A549 (cell line): ENCODE measurements at regions not wholly inside any gene's neighbourhood (a gene's known extent, or its start where the extent isn't known, plus 50 kb on each side); places are given as distances from the start of the nearest gene placed in this dataset.

Experiments
- ATAC-seq, 2 experiments: fragments of 200-7000 bp in 1 of 2; fragments of >200 bp in 1 of 2; cut with Nextera tagmentation in 1 of 2; cut with Tn5 transposase in 1 of 2; 3 replicates each; pipeline versions ENCODE4 v1.8.0 to v1.9.1; 2018 to 2020; ENCODE audit warnings: mild to moderate bottlenecking in 1 of 2, moderate library complexity in 1 of 2
- CTCF ChIA-PET: fragments of 300-600 bp; sonication (Branson Sonifier 250); formaldehyde crosslinking; extraction: SDS; loops from one replicate; lab custom pipeline; 2021; ENCODE audit warnings: antibody characterized with exemption, inconsistent platforms; lab: Yijun Ruan, JAX
- POLR2A ChIA-PET: fragments of 350-600 bp; formaldehyde crosslinking; extraction: SDS; loops from one replicate; lab custom pipeline; 2021; ENCODE audit warnings: antibody characterized with exemption, inconsistent platforms; lab: Yijun Ruan, JAX
- DNase-seq, 2 experiments: peaks; one replicate each; pipeline versions ENCODE4 v3.0.0 to v3.0.0-alpha.2; 2011 to 2016; ENCODE audit warnings: low read depth in 1 of 2, low spot score in 1 of 2
- FAIRE-seq: peaks from 2 replicates; lab custom pipeline; 2011; peaks lifted over from hg19 to GRCh38; lab: Jason Lieb, UNC
- H3K27ac ChIP-seq, 2 experiments: fragments of >200 bp; sonication (Bioruptor Twin); formaldehyde crosslinking; 3 replicates each; pipeline ENCODE4 v1.5.1; 2016 to 2017
- H3K4me1 ChIP-seq: fragments of >200 bp; sonication (Bioruptor Twin); formaldehyde crosslinking; 3 replicates; pipeline ENCODE4 v1.6.1; 2016
- H3K4me2 ChIP-seq: fragments of >200 bp; sonication (Bioruptor Twin); formaldehyde crosslinking; 3 replicates; pipeline ENCODE4 v1.6.1; 2016
- H3K4me3 ChIP-seq: fragments of >200 bp; sonication (Bioruptor Twin); formaldehyde crosslinking; 3 replicates; pipeline ENCODE4 v1.5.1; 2016
- H3K9me3 ChIP-seq: fragments of >200 bp; sonication (Bioruptor Twin); formaldehyde crosslinking; 3 replicates; pipeline ENCODE4 v1.6.1; 2016
- BHLHE40 ChIP-seq: IDR thresholded peaks from 2 replicates; pipeline ENCODE4 v1.6.1; 2012; ENCODE audit warnings: low read depth, low read length, inconsistent platforms
- CHD4 ChIP-seq: fragments of 200-600 bp; sonication (generic); IDR thresholded peaks from 2 replicates; pipeline ENCODE4 v1.6.1; 2016; ENCODE audit warnings: antibody characterized with exemption, mild to moderate bottlenecking, borderline replicate concordance
- EHMT2 ChIP-seq: fragments of 200-600 bp; sonication (generic); IDR thresholded peaks from 2 replicates; pipeline ENCODE4 v1.6.1; 2016; ENCODE audit warnings: antibody characterized with exemption, low read depth, mild to moderate bottlenecking, moderate library complexity
- ESRRA ChIP-seq: fragments of 150-350 bp; IDR thresholded peaks from 2 replicates; pipeline ENCODE4 v1.6.1; 2014; ENCODE audit warnings: mild to moderate bottlenecking, low read length, borderline replicate concordance
- FOSB ChIP-seq: fragments of 250-450 bp; sonication (Bioruptor Pico); IDR thresholded peaks from 2 replicates; pipeline ENCODE4 v1.5.0; 2020; ENCODE audit warnings: mild to moderate bottlenecking, moderate library complexity
- FOXS1 ChIP-seq: fragments of 250-450 bp; sonication (Bioruptor Pico); IDR thresholded peaks from 2 replicates; pipeline ENCODE4 v1.5.0; 2020; ENCODE audit warnings: mild to moderate bottlenecking, moderate library complexity
- MAFK ChIP-seq: fragments of 450-650 bp; IDR thresholded peaks from 2 replicates; pipeline ENCODE4 v1.6.1; 2014; ENCODE audit not compliant: partially characterized antibody
- MYC ChIP-seq: IDR thresholded peaks from 2 replicates; pipeline ENCODE4 v1.6.1; 2012; ENCODE audit warnings: mild to moderate bottlenecking, inconsistent platforms, low read length, improper control_type of control experiment, borderline replicate concordance
- NPAS2 ChIP-seq: fragments of 250-450 bp; sonication (Bioruptor Pico); IDR thresholded peaks from 2 replicates; pipeline ENCODE4 v1.8.0; 2022; ENCODE audit warnings: mild to moderate bottlenecking, moderate library complexity, borderline replicate concordance
- NR3C1 ChIP-seq: fragments of >200 bp; sonication (Bioruptor Twin); formaldehyde crosslinking; IDR thresholded peaks from 3 replicates; pipeline ENCODE4 v1.6.1; 2017
- POLR2AphosphoS2 ChIP-seq: conservative IDR thresholded peaks from 2 replicates; pipeline ENCODE4 v1.6.1; 2012; ENCODE audit warnings: low read length, improper control_type of control experiment, inconsistent platforms
- SMC3 ChIP-seq: fragments of >200 bp; sonication (Bioruptor Twin); formaldehyde crosslinking; IDR thresholded peaks from 3 replicates; pipeline ENCODE4 v1.6.1; 2018; ENCODE audit warnings: inconsistent platforms
- ZC3H11A ChIP-seq: fragments of 450-650 bp; IDR thresholded peaks from 2 replicates; pipeline ENCODE4 v1.6.1; 2014; ENCODE audit warnings: antibody characterized with exemption, mild to moderate bottlenecking
- ZFP36 ChIP-seq: fragments of 450-650 bp; IDR thresholded peaks from 2 replicates; pipeline ENCODE4 v1.6.1; 2014; ENCODE audit warnings: borderline replicate concordance; ENCODE audit not compliant: partially characterized antibody
- ZSCAN20 ChIP-seq: fragments of 250-450 bp; sonication (Bioruptor Pico); IDR thresholded peaks from 2 replicates; pipeline ENCODE4 v1.8.0; 2022; ENCODE audit warnings: mild to moderate bottlenecking, moderate library complexity
- WGBS: methylation state at CpG from one replicate; pipeline ENCODE4 v1.1.6; 2017; ENCODE audit errors: missing lambda C conversion rate; 5-methylcytosine and 5-hydroxymethylcytosine counted together
- TF ChIP-seq, protein P1 (sequence below): fragments of >200 bp; sonication (Bioruptor Twin); formaldehyde crosslinking; IDR thresholded peaks from 3 replicates; pipeline ENCODE4 v1.5.1; 2016
- TF ChIP-seq, protein P2 (sequence below): IDR thresholded peaks from 2 replicates; pipeline ENCODE4 v1.6.1; 2012; ENCODE audit warnings: low read depth, borderline replicate concordance
- TF ChIP-seq, protein P3 (sequence below): fragments of 450-650 bp; IDR thresholded peaks from 2 replicates; pipeline ENCODE4 v1.6.1; 2014; ENCODE audit warnings: antibody characterized with exemption
- TF ChIP-seq, protein P4 (sequence below): fragments of 250-450 bp; sonication (Bioruptor Pico); IDR thresholded peaks from 2 replicates; pipeline ENCODE4 v1.5.0; 2020; ENCODE audit warnings: low read depth, mild to moderate bottlenecking, moderate library complexity

DNA sequence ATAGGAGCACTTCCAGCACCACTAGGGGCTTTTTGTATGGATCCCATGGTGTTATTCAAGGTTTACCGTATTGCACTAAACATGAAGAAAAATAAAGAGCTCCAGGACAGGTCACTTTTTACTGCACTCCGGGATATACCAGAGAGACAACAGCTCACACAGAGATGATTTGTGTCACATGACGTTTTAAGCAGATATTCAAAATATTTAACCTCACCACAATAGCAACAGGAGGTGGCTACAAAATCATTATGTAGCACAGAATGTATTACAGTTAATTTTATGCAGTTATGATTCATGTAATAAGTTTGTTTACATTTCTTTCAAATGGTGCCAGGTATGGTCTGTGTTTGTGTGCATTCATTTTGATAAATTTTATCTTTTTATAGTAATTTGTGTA is 100.6 kb downstream of the LUZP4 start:
- H3K4me3 ChIP-seq: no peak overlapping the region
- POLR2A ChIA-PET: no interaction called here
- CTCF ChIA-PET: no interaction called here
- no peak for DNase-seq
- TF ChIP-seq, protein P1, sequence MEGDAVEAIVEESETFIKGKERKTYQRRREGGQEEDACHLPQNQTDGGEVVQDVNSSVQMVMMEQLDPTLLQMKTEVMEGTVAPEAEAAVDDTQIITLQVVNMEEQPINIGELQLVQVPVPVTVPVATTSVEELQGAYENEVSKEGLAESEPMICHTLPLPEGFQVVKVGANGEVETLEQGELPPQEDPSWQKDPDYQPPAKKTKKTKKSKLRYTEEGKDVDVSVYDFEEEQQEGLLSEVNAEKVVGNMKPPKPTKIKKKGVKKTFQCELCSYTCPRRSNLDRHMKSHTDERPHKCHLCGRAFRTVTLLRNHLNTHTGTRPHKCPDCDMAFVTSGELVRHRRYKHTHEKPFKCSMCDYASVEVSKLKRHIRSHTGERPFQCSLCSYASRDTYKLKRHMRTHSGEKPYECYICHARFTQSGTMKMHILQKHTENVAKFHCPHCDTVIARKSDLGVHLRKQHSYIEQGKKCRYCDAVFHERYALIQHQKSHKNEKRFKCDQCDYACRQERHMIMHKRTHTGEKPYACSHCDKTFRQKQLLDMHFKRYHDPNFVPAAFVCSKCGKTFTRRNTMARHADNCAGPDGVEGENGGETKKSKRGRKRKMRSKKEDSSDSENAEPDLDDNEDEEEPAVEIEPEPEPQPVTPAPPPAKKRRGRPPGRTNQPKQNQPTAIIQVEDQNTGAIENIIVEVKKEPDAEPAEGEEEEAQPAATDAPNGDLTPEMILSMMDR: no peak
- TF ChIP-seq ZSCAN20 (CRISPR knock-in tag) (no peak), ZC3H11A (no peak)
- TF ChIP-seq, all 56 proteins: peak for 0
- H3K27ac ChIP-seq: no peak overlapping the region
- H3K9me3 ChIP-seq: no peaks in the 10 kb centered on the region
- H3K4me2 ChIP-seq: no peak overlapping the region
- WGBS: 40% methylated on average over 3 of the region's 3 CpGs
- FAIRE-seq (no peak), ATAC-seq (no peak)
- 0 out of 3 replicates have a peak, but pooled peaks cover 3% of the 10 kb centered on the region for H3K4me1 ChIP-seq

DNA sequence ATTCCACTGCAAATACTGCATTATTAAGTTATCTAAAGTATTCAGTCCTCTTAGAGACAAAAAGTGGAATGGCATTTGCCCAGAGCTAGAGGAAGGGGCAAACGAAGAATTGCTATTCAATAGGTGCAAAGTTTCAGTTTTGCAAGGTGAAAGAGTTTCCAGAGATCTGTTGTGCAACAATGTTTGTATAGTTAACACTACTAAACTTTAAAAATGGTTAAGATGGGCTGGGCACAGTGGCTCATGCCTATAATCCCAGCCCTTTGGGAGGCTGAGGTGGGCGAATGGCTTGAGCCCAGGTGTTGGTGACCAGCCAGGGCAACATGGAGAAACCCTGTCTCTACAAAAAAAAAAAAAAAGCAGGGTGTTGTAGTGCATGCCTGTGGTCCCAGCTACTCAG is 102.5 kb downstream of the LUZP4 start:
- TF ChIP-seq, protein P2, sequence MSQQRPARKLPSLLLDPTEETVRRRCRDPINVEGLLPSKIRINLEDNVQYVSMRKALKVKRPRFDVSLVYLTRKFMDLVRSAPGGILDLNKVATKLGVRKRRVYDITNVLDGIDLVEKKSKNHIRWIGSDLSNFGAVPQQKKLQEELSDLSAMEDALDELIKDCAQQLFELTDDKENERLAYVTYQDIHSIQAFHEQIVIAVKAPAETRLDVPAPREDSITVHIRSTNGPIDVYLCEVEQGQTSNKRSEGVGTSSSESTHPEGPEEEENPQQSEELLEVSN: no peak
- TF ChIP-seq, protein P1: no peak
- TF ChIP-seq MAFK (peak; percentile 11), CHD4 (no peak)
- Histone ChIP-seq H3K4me2 (no peak overlapping the region), H3K27ac (no peak overlapping the region), H3K9me3 (no peaks in the 10 kb centered on the region), H3K4me3 (no peak overlapping the region), H3K4me1 (0 out of 3 replicates have a peak, but pooled peaks cover 3% of the 10 kb centered on the region)
- ChIA-PET CTCF (no interaction called here), POLR2A (no interaction called here)
- ATAC-seq (no peak), DNase-seq (no peak), FAIRE-seq (no peak)
- 63% methylated on average over 2 of the region's 2 CpGs for WGBS

DNA sequence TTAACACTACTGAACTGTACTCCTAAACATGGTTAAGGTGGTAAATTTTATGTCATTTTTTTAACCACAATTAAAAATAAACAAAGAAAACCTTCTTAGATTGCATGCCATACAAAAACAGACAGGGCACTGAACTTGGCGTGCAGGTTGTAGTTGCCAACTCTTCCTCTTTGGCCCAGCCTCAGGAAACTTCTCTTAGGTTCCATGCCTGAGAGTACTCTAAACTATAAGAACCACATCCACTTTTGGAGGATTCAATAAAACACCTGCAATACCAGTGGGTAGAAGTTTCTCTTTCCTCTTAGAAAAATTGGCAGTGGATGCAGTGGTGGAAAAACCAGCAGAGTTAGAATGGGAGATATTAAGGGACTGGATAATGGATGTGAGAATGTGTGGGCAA is 103.4 kb downstream of the LUZP4 start:
- Histone ChIP-seq H3K27ac (no peak overlapping the region), H3K4me3 (no peak overlapping the region), H3K4me2 (no peak overlapping the region), H3K9me3 (no peaks in the 10 kb centered on the region), H3K4me1 (0 out of 3 replicates have a peak, but pooled peaks cover 3% of the 10 kb centered on the region)
- 100% methylated on average over 1 of the region's 1 CpG for WGBS
- ChIA-PET POLR2A (no interaction called here), CTCF (no interaction called here)
- no peak for ATAC-seq
- TF ChIP-seq POLR2AphosphoS2: no peak
- TF ChIP-seq BHLHE40: no peak
- TF ChIP-seq ESRRA: no peak
- TF ChIP-seq EHMT2: no peak
- TF ChIP-seq, protein P3, sequence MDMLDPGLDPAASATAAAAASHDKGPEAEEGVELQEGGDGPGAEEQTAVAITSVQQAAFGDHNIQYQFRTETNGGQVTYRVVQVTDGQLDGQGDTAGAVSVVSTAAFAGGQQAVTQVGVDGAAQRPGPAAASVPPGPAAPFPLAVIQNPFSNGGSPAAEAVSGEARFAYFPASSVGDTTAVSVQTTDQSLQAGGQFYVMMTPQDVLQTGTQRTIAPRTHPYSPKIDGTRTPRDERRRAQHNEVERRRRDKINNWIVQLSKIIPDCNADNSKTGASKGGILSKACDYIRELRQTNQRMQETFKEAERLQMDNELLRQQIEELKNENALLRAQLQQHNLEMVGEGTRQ: no peak
- TF ChIP-seq ZFP36: no peak
- TF ChIP-seq NPAS2 (CRISPR knock-in tag): no peak
- TF ChIP-seq NR3C1: no peak
- TF ChIP-seq, protein P4, sequence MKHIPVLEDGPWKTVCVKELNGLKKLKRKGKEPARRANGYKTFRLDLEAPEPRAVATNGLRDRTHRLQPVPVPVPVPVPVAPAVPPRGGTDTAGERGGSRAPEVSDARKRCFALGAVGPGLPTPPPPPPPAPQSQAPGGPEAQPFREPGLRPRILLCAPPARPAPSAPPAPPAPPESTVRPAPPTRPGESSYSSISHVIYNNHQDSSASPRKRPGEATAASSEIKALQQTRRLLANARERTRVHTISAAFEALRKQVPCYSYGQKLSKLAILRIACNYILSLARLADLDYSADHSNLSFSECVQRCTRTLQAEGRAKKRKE (CRISPR knock-in tag): no peak
- no peak for TF ChIP-seq FOSB (CRISPR knock-in tag)
- no peak for TF ChIP-seq FOXS1 (CRISPR knock-in tag)
- TF ChIP-seq MYC: no peak
- TF ChIP-seq, protein P1: no peak
- no peak for TF ChIP-seq SMC3
- FAIRE-seq: no peak
- no peak for DNase-seq
